GM12874 (cell line): ENCODE measurements at regions not wholly inside any gene's neighbourhood (a gene's known extent, or its start where the extent isn't known, plus 50 kb on each side); places are given as distances from the start of the nearest gene placed in this dataset.

Experiments
- TF ChIP-seq, protein P1 (sequence below): IDR thresholded peaks from 2 replicates; pipeline ENCODE4 v1.5.1; 2011; ENCODE audit warnings: low read depth, mild to moderate bottlenecking, control low read depth, low read length, moderate library complexity; ENCODE audit not compliant: insufficient read depth

DNA sequence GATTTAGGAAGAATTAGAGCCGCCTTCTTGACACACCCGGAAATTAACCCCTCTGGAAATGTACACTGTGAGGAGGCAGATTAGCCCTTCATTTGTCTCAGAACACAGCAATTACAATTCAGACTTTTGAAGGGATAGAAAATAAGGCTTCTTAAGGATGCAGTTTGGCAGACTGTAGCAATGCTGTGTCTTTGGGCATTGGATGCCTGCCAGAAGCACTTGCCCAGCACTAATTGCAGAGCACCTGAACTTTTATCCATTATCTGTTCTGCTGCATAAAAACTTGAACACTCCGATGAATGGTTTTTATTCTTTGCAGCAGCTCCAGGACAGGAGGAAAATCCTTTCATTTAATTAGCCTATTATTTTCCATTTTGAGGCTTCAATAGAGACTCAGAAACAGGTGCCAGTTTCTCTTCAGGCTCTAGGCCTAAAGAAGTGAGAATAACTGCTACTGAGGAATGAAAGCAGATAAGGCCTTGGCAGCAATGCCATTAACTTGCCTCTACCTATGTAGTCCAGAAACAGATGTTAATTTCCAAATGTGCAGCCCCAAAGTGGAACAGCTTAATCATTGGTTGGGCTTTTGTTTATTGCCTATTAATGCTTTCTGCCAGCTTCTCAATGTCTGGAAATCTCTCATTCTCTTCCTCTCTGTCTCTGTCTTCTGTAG, 418.5 kb downstream of the NSUN3 start:
- TF ChIP-seq, protein P1, sequence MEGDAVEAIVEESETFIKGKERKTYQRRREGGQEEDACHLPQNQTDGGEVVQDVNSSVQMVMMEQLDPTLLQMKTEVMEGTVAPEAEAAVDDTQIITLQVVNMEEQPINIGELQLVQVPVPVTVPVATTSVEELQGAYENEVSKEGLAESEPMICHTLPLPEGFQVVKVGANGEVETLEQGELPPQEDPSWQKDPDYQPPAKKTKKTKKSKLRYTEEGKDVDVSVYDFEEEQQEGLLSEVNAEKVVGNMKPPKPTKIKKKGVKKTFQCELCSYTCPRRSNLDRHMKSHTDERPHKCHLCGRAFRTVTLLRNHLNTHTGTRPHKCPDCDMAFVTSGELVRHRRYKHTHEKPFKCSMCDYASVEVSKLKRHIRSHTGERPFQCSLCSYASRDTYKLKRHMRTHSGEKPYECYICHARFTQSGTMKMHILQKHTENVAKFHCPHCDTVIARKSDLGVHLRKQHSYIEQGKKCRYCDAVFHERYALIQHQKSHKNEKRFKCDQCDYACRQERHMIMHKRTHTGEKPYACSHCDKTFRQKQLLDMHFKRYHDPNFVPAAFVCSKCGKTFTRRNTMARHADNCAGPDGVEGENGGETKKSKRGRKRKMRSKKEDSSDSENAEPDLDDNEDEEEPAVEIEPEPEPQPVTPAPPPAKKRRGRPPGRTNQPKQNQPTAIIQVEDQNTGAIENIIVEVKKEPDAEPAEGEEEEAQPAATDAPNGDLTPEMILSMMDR = no peak

DNA sequence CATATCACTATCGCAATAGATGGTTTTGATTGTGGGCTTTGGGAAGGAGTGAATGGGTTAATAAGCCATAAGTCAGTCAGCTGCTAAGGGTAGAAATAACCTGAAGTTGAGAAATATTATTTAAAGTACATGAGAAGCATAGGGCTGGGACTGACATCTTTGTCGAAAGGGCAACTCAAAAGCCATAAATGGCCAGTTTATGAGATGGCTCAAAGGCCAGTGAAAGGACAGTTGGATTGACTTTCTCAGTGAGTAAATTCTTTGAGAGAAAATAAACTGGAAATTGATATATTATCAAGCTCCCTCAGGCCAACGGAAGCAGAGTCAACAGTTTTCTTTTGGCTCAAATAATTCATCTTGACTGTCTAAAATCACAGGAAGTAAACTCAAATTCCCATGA, 419.8 kb downstream of the NSUN3 start:
- TF ChIP-seq, protein P1 = no peak

DNA sequence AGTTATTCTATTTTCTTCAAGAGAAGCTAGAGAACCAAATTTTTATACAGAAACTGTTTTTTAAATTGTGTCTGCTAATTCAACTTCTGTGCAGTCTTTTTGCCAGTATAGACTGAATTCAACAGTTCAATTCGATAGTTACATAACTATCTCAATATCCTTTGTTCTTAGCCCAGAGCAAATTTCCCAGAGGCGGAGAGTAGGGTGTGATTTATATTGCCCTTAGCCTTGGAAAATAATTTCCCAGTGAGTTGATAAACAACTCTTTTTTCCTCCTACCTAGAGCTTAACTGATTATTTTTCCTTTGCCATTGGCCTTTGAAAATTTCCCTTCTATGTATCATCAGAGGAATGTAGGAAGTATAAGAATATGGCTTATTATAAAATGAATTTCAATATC, 420.5 kb downstream of the NSUN3 start:
- TF ChIP-seq, protein P1 = no peak

DNA sequence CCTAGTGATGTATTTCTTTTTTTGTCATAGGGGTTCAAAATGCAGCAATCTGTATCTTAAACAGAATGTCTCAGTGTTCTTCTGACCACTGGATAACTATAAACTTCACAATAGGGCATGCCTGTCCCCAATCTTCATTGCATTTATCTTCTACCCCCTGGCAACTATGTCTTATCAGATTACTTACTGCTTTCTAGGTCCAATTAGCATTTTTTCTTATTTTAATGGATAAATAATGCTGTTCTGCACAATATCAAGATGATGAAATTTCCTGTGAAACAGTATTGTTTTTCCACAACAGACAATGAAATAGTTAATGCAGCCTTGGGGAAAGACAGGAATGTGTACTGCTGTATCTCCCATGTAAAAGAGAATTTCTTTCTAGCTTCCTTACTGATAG, 432.1 kb downstream of the NSUN3 start:
- TF ChIP-seq, protein P1 = no peak

DNA sequence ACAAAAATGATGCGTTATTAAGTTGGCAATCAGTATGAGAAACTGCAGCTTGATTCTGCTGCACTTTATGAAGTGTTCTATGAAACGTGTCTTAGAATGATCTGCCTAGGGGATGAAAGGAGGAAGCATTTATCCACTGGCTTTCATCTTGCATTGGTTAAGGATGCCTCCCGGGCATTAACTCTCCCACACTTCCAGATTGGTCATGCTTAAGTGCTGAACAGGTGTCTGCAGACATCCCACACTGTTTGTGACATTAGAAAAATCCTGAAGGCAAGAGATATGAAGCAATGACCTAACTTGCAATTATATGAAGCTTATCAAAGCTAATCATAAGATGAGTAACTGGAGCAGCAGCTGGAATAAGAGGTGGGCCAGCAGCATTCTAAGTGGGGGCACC, 437.3 kb downstream of the NSUN3 start:
- TF ChIP-seq, protein P1 = no peak

DNA sequence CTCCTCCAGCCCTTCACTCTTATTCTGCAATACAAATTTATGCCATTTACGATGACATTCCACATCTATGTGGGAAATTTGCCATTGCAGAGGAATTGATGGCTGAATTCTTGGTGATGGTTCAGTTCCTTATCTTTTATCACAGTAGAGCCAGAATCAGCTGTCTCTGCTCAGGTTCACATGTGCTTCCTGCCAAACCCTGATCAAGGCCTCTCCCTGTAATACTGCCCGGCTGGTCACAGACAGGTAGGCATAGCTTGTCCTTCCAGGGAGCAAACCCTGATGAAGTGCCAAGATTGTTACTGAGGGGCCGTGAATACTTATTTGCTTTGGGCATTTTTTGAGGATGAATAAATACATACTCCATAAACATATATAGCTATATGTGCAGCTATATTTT, 450.0 kb downstream of the NSUN3 start:
- TF ChIP-seq, protein P1 = no peak

DNA sequence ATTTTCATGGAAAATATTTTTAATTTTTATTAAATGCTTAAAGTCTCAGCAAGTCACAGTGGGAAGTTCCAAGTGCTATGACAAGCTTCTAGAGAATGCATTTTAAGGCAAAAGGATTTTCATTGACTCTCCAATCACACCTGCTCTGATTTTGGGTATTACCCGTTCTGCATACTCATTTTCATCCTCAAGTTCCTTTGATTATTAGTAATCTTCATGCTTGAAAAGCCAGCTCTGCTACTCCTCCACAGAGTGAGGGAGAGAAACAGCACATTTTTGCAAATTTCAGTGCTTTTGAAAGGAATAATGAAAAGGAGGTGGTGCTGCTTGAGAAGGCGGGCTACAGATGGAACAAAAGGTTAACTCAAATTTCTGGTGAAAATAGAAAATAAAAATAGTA, 450.7 kb downstream of the NSUN3 start:
- TF ChIP-seq, protein P1 = no peak

DNA sequence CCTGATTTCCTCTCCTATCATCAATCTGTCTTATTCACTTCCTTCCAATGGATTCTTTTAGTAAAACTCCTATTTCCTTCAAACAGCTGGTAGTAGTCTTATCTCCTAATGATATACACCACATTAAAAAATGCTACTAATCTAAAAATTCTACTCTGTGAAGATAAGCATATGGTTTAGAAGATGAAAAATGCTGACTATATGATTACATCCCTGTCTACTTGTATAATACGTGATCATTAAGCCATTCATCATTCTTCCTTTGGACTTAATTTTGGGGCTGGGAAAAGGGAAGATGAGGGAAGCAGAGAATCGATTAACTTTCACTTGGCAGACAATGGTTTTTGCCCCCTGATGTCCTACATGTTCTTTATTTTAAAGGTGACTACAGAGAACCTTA, 453.1 kb downstream of the NSUN3 start:
- TF ChIP-seq, protein P1 = no peak
